Parathyroid adenoma (tissue), 2 donors: ENCODE measurements at regions not wholly inside any gene's neighbourhood (a gene's known extent, or its start where the extent isn't known, plus 50 kb on each side); places are given as distances from the start of the nearest gene placed in this dataset.

Experiments
- H2AFZ ChIP-seq: fragments of 300-600 bp; sonication (generic); one replicate; pipeline ENCODE4 v1.7.0; 2017; ENCODE audit warnings: antibody characterized with exemption, mild to moderate bottlenecking
- H3K27ac ChIP-seq: fragments of 300-600 bp; sonication (generic); one replicate; pipeline ENCODE4 v1.7.0; 2017
- H3K27me3 ChIP-seq: fragments of 300-600 bp; sonication (generic); one replicate; pipeline ENCODE4 v1.7.0; 2017; ENCODE audit warnings: low read length; ENCODE audit not compliant: control insufficient read depth, insufficient read depth
- H3K36me3 ChIP-seq: fragments of 300-600 bp; sonication (generic); one replicate; pipeline ENCODE4 v1.7.0; 2017; ENCODE audit warnings: low read length; ENCODE audit not compliant: control insufficient read depth, insufficient read depth
- H3K4me1 ChIP-seq: fragments of 300-600 bp; sonication (generic); one replicate; pipeline ENCODE4 v1.7.0; 2017; ENCODE audit warnings: control low read depth
- H3K4me2 ChIP-seq: fragments of 300-600 bp; sonication (generic); one replicate; pipeline ENCODE4 v1.7.0; 2017; ENCODE audit warnings: low read length
- H3K4me3 ChIP-seq: fragments of 300-600 bp; sonication (generic); one replicate; pipeline ENCODE4 v1.7.0; 2017; ENCODE audit warnings: low read depth, low read length
- H3K79me2 ChIP-seq: fragments of 300-600 bp; sonication (generic); one replicate; pipeline ENCODE4 v1.7.0; 2017; ENCODE audit warnings: control low read depth
- H3K9ac ChIP-seq: fragments of 300-600 bp; sonication (generic); one replicate; pipeline ENCODE4 v1.7.0; 2017; ENCODE audit warnings: mild to moderate bottlenecking
- H3K9me3 ChIP-seq: fragments of 300-600 bp; sonication (generic); one replicate; pipeline ENCODE4 v1.7.0; 2017; ENCODE audit warnings: low read length; ENCODE audit not compliant: control insufficient read depth
- TF ChIP-seq, protein P1 (sequence below): fragments of 300-600 bp; sonication (generic); IDR thresholded peaks from one replicate; pipeline ENCODE4 v1.7.0; 2017; ENCODE audit warnings: antibody characterized with exemption, mild to moderate bottlenecking
- donor health status: primary hyperparathyroidism.

GRCh38 chr22:48135592-48135991, 1373.1 kb downstream of the TBC1D22A start:
- H3K4me1 ChIP-seq = no peaks in the 10 kb centered on the region
- H3K4me2 ChIP-seq = no peak overlapping the region
- no peaks in the 10 kb centered on the region for H3K27me3 ChIP-seq

GRCh38 chr22:48125416-48125815, 1363.0 kb downstream of the TBC1D22A start:
- Histone ChIP-seq H3K36me3 (no peaks in the 10 kb centered on the region), H3K9ac (no peak overlapping the region), H2AFZ (no peak overlapping the region), H3K4me2 (no peak overlapping the region), H3K4me3 (no peak overlapping the region), H3K27me3 (no peaks in the 10 kb centered on the region), H3K27ac (no peak overlapping the region), H3K4me1 (no peaks in the 10 kb centered on the region), H3K79me2 (no peaks in the 10 kb centered on the region), H3K9me3 (no peaks in the 10 kb centered on the region)
- TF ChIP-seq, protein P1, sequence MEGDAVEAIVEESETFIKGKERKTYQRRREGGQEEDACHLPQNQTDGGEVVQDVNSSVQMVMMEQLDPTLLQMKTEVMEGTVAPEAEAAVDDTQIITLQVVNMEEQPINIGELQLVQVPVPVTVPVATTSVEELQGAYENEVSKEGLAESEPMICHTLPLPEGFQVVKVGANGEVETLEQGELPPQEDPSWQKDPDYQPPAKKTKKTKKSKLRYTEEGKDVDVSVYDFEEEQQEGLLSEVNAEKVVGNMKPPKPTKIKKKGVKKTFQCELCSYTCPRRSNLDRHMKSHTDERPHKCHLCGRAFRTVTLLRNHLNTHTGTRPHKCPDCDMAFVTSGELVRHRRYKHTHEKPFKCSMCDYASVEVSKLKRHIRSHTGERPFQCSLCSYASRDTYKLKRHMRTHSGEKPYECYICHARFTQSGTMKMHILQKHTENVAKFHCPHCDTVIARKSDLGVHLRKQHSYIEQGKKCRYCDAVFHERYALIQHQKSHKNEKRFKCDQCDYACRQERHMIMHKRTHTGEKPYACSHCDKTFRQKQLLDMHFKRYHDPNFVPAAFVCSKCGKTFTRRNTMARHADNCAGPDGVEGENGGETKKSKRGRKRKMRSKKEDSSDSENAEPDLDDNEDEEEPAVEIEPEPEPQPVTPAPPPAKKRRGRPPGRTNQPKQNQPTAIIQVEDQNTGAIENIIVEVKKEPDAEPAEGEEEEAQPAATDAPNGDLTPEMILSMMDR = no peak

More at GRCh38 chr22:48135592-48135991, 1373.1 kb downstream of the TBC1D22A start:
- Histone ChIP-seq H3K9me3 (no peaks in the 10 kb centered on the region), H2AFZ (no peak overlapping the region), H3K4me3 (no peak overlapping the region), H3K79me2 (no peaks in the 10 kb centered on the region), H3K36me3 (no peaks in the 10 kb centered on the region), H3K9ac (no peak overlapping the region), H3K27ac (no peak overlapping the region)
- TF ChIP-seq, protein P1 = no peak

- TF ChIP-seq, protein P1 = no peak
- no peaks in the 10 kb centered on the region for H3K4me1 ChIP-seq
- no peaks in the 10 kb centered on the region for H3K79me2 ChIP-seq
- H2AFZ ChIP-seq = no peak overlapping the region
- H3K9ac ChIP-seq = no peak overlapping the region
- H3K27me3 ChIP-seq = no peaks in the 10 kb centered on the region
- H3K9me3 ChIP-seq = no peaks in the 10 kb centered on the region
- H3K27ac ChIP-seq = no peak overlapping the region
- H3K4me2 ChIP-seq = no peak overlapping the region
- no peak overlapping the region for H3K4me3 ChIP-seq
- no peaks in the 10 kb centered on the region for H3K36me3 ChIP-seq
These were observed 1359.5 kb downstream of the TBC1D22A start for GRCh38 chr22:48121984-48122383.

GRCh38 chr22:48118654-48119053, 1356.2 kb downstream of the TBC1D22A start:
- TF ChIP-seq, protein P1 = no peak
- H3K9ac ChIP-seq = no peak overlapping the region
- no peaks in the 10 kb centered on the region for H3K27me3 ChIP-seq
- no peaks in the 10 kb centered on the region for H3K9me3 ChIP-seq
- H3K4me2 ChIP-seq = no peak overlapping the region
- H3K79me2 ChIP-seq = no peaks in the 10 kb centered on the region
- H2AFZ ChIP-seq = no peak overlapping the region
- H3K4me1 ChIP-seq = no peaks in the 10 kb centered on the region
- no peak overlapping the region for H3K4me3 ChIP-seq
- no peaks in the 10 kb centered on the region for H3K36me3 ChIP-seq
- H3K27ac ChIP-seq = no peak overlapping the region

GRCh38 chr22:48116871-48117270, 1354.4 kb downstream of the TBC1D22A start:
- TF ChIP-seq, protein P1 = no peak

More at GRCh38 chr22:48116871-48117270, 1354.4 kb downstream of the TBC1D22A start:
- no peaks in the 10 kb centered on the region for H3K36me3 ChIP-seq
- no peaks in the 10 kb centered on the region for H3K79me2 ChIP-seq
- no peak overlapping the region for H3K27ac ChIP-seq
- no peaks in the 10 kb centered on the region for H3K27me3 ChIP-seq
- H3K4me2 ChIP-seq = no peak overlapping the region
- H2AFZ ChIP-seq = no peak overlapping the region
- no peaks in the 10 kb centered on the region for H3K4me1 ChIP-seq
- no peak overlapping the region for H3K9ac ChIP-seq
- no peak overlapping the region for H3K4me3 ChIP-seq
- no peaks in the 10 kb centered on the region for H3K9me3 ChIP-seq
